ENCODE measurements at regions not wholly inside any gene's neighbourhood (a gene's known extent, or its start where the extent isn't known, plus 50 kb on each side); places are given as distances from the start of the nearest gene placed in this dataset.
"Not testable (repeated sequence)": the region's sequence is repeated elsewhere in the genome, so short reads cannot be mapped to it uniquely, and the experiment has no call there.

- H3K4ac ChIP-seq (replicated peaks; ENCODE audit: insufficient read length, low read depth, low read length); H3K23me2 ChIP-seq (ENCODE audit: low read depth, low read length); H3K4me3 ChIP-seq (ENCODE audit: extremely low read depth in 1 of 4, insufficient read depth in 2 of 4, low read depth in 3 of 4, low read length in 4 of 4); H2BK15ac ChIP-seq (ENCODE audit: low read length); H4K91ac ChIP-seq (replicated peaks; ENCODE audit: insufficient read length, low read length); CTCF ChIA-PET (ENCODE audit: partially characterized antibody); H4K8ac ChIP-seq (ENCODE audit: extremely low read depth, insufficient read depth, low read length); H4K20me1 ChIP-seq (replicated peaks in 1 of 2; ENCODE audit: control insufficient read depth in 1 of 2, insufficient read depth in 2 of 2, low read length in 2 of 2); H2BK120ac ChIP-seq (replicated peaks; ENCODE audit: low read depth, low read length); H2BK12ac ChIP-seq (ENCODE audit: low read depth, low read length); DNase-seq (ENCODE audit: low read depth in 1 of 2, low spot score in 2 of 2); POLR2A ChIA-PET (ENCODE audit: partially characterized antibody); H3K36me3 ChIP-seq (ENCODE audit: control insufficient read depth in 2 of 4, insufficient read depth in 4 of 4, low read length in 3 of 4); H2AFZ ChIP-seq (ENCODE audit: low read length); H3K9ac ChIP-seq (replicated peaks in 1 of 4; ENCODE audit: extremely low read depth in 1 of 4, low read depth in 3 of 4, low read length in 3 of 4); H3K23ac ChIP-seq (ENCODE audit: insufficient read length); H3K79me2 ChIP-seq (ENCODE audit: control insufficient read depth in 1 of 2, insufficient read depth in 2 of 2, low read length in 2 of 2); H2AK5ac ChIP-seq (ENCODE audit: low read depth, low read length); H2BK20ac ChIP-seq (ENCODE audit: low read length); H2BK5ac ChIP-seq (ENCODE audit: low read depth, low read length); H4K5ac ChIP-seq (ENCODE audit: insufficient read length, low read depth, low read length); FAIRE-seq; H3K56ac ChIP-seq (replicated peaks; ENCODE audit: insufficient read length, low read depth, low read length); H3K27ac ChIP-seq (ENCODE audit: low read depth, low read length); H3K18ac ChIP-seq (ENCODE audit: extremely low read depth, low read length); H3K4me2 ChIP-seq (ENCODE audit: insufficient read depth in 1 of 2, low read depth in 2 of 2, low read length in 2 of 2); H3K27me3 ChIP-seq (replicated peaks in 1 of 4; ENCODE audit: control insufficient read depth in 3 of 4, extremely low read depth in 1 of 4, insufficient read depth in 3 of 4, low read length in 3 of 4); H3K14ac ChIP-seq (ENCODE audit: insufficient read length); H3K4me1 ChIP-seq (replicated peaks in 1 of 4; ENCODE audit: control insufficient read depth in 3 of 4, insufficient read depth in 4 of 4, low read length in 3 of 4); H3K79me1 ChIP-seq (ENCODE audit: low read depth, low read length): not testable (repeated sequence)
- H3K9me3 ChIP-seq (ENCODE audit: insufficient read depth in 2 of 2, low read depth in 1 of 2, low read length in 1 of 2), result peaks cover 9 to 14% of the 10 kb centered on the region in 2 experiments
Observed at GRCh38 chr20:30959208-30959607, 298.3 kb upstream of the DEFB115 start.

Measured in H1 (cell line).